ENCODE measurements at regions not wholly inside any gene's neighbourhood (a gene's known extent, or its start where the extent isn't known, plus 50 kb on each side); places are given as distances from the start of the nearest gene placed in this dataset.
"Not testable (repeated sequence)": the region's sequence is repeated elsewhere in the genome, so short reads cannot be mapped to it uniquely, and the experiment has no call there.

- H3K27me3 ChIP-seq = no peaks in the 10 kb centered on the region
- no peaks in the 10 kb centered on the region for H3K36me3 ChIP-seq (replicated peaks in 1 of 2; ENCODE audit: insufficient read depth in 1 of 2, low read depth in 2 of 2)
- no peak overlapping the region for H3K4me3 ChIP-seq
- H3K4me1 ChIP-seq = no peaks in the 10 kb centered on the region
- no peak for DNase-seq
- ATAC-seq = no peak
- TF ChIP-seq, protein P1, sequence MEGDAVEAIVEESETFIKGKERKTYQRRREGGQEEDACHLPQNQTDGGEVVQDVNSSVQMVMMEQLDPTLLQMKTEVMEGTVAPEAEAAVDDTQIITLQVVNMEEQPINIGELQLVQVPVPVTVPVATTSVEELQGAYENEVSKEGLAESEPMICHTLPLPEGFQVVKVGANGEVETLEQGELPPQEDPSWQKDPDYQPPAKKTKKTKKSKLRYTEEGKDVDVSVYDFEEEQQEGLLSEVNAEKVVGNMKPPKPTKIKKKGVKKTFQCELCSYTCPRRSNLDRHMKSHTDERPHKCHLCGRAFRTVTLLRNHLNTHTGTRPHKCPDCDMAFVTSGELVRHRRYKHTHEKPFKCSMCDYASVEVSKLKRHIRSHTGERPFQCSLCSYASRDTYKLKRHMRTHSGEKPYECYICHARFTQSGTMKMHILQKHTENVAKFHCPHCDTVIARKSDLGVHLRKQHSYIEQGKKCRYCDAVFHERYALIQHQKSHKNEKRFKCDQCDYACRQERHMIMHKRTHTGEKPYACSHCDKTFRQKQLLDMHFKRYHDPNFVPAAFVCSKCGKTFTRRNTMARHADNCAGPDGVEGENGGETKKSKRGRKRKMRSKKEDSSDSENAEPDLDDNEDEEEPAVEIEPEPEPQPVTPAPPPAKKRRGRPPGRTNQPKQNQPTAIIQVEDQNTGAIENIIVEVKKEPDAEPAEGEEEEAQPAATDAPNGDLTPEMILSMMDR (IDR thresholded peaks at IDR 0.05) = no peak
- TF ChIP-seq POLR2A (IDR thresholded peaks at IDR 0.05) = no peak
- no peak overlapping the region for H3K27ac ChIP-seq
- 44 to 46% methylated on average over 3 of the region's 3 CpGs for WGBS, 2 donors
- no peaks in the 10 kb centered on the region for H3K9me3 ChIP-seq
- intact Hi-C loops (cut with DNase I) = no loop called here
Measured at GRCh38 chr10:62498271-62498670, 124.1 kb downstream of the ZNF365 start.

DNA sequence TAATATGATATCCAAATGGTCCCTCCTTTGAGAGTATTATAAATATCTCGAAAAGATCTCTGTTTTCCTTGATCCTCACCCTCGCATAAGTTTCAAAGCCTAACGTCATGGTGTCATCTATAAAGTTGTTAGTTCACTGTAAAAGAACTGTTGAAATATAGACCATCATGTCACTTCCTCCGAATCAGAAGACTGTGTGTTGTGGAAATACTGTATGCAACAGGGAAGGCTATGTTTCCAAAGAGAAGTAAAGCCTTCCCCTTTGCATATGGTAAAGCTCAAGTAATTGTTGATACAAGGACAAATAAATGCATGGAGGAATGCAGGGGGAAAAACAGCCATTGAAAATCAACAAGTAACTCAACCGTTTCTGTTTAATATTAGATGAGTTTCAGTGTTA, 125.9 kb downstream of the ZNF365 start:
- ATAC-seq; H3K4me3 ChIP-seq; H3K27me3 ChIP-seq; H3K4me1 ChIP-seq; H3K27ac ChIP-seq; H3K9me3 ChIP-seq; intact Hi-C loops (cut with DNase I); DNase-seq; H3K36me3 ChIP-seq (replicated peaks in 1 of 2; ENCODE audit: insufficient read depth in 1 of 2, low read depth in 2 of 2): not testable (repeated sequence)
- whole genome bisulfite sequencing, 2 donors = 46 to 53% methylated on average over 4 of the region's 5 CpGs

DNA sequence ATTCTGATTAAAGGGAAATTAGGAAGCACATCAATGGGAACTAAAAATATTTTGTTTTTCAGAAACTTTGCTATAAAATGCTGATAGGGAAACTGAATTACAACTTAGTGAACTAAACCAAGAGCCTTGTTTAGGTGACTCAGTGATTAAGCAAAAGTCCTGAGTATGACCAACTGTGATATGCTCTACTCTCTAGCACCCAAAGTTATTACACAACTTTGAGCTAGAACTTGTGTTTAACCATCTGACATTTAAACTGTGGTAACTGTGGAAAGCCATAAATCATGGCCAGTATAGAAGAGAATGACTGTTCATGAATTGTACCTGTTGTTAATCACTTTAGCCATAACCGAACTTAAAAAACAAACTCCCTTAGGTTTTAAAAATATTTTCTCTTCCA, 127.4 kb downstream of the ZNF365 start:
- WGBS, 2 donors = 25 to 31% methylated on average over 1 of the region's 1 CpG
- Histone ChIP-seq H3K27ac (no peak overlapping the region), H3K4me1 (no peaks in the 10 kb centered on the region), H3K27me3 (no peaks in the 10 kb centered on the region), H3K4me3 (no peak overlapping the region), H3K36me3 (replicated peaks in 1 of 2; ENCODE audit: insufficient read depth in 1 of 2, low read depth in 2 of 2) (no peaks in the 10 kb centered on the region), H3K9me3 (no peaks in the 10 kb centered on the region)
- intact Hi-C loops (cut with DNase I) = no loop called here
- DNase-seq = no peak
- ATAC-seq = no peak
- no peak for TF ChIP-seq POLR2A (IDR thresholded peaks at IDR 0.05)
- TF ChIP-seq, protein P1 (IDR thresholded peaks at IDR 0.05) = no peak

DNA sequence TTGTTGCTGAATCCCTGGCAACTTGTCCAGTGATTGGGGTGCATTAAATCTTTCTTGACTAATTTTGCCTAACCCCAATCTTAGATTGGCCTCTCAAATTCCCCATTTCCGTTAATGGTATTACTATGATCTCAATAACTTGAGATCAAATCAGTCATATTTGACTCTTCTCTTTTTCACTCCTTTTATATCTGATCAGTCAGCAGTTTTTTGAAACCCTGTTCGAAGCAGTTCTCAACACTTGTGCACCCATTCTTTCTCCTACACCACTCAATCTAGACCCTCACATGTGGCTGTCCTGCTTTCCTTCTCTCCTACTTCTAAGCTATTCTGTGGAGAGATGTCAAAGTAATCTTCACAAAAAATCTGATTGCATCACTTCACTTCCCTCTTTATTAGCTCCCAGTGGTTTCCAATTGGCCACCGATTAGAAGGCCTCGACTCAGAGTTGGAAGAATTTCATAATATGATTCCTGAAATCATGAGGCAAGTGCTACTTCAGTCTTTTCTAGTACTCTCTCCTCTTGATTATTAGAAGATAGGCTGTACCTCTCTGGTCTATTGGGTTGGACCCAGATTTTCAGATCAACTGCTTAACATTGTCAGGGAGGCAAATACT, 128.9 kb downstream of the ZNF365 start:
- TF ChIP-seq, protein P1 (IDR thresholded peaks at IDR 0.05) = no peak
- TF ChIP-seq POLR2A (IDR thresholded peaks at IDR 0.05) = no peak
- ATAC-seq = no peak
- Histone ChIP-seq H3K27me3 (no peaks in the 10 kb centered on the region), H3K9me3 (no peaks in the 10 kb centered on the region), H3K4me3 (no peak overlapping the region), H3K36me3 (replicated peaks in 1 of 2; ENCODE audit: insufficient read depth in 1 of 2, low read depth in 2 of 2) (no peaks in the 10 kb centered on the region), H3K27ac (no peak overlapping the region), H3K4me1 (no peaks in the 10 kb centered on the region)
- WGBS, 2 donors = 63 to 65% methylated on average over 4 of the region's 4 CpGs
- intact Hi-C loops (cut with DNase I) = no loop called here
- DNase-seq = peak in 1 of 4 donors; percentile 21

GRCh38 chr10:62503872-62504271, 129.7 kb downstream of the ZNF365 start:
- no peaks in the 10 kb centered on the region for H3K9me3 ChIP-seq
- H3K27me3 ChIP-seq = no peaks in the 10 kb centered on the region
- ATAC-seq = no peak
- H3K4me3 ChIP-seq = no peak overlapping the region
- 47 to 51% methylated on average over 2 of the region's 2 CpGs for WGBS, 2 donors
- no peaks in the 10 kb centered on the region for H3K4me1 ChIP-seq
- no peak overlapping the region for H3K27ac ChIP-seq
- no peak for DNase-seq
- intact Hi-C loops (cut with DNase I) = no loop called here
- TF ChIP-seq, protein P1 (IDR thresholded peaks at IDR 0.05) = no peak
- TF ChIP-seq POLR2A (IDR thresholded peaks at IDR 0.05) = no peak
- no peaks in the 10 kb centered on the region for H3K36me3 ChIP-seq (replicated peaks in 1 of 2; ENCODE audit: insufficient read depth in 1 of 2, low read depth in 2 of 2)

All from body of pancreas (tissue), 4 donors.